A204.1 (cell line): ENCODE measurements at regions not wholly inside any gene's neighbourhood (a gene's known extent, or its start where the extent isn't known, plus 50 kb on each side); places are given as distances from the start of the nearest gene placed in this dataset.
"Not testable (repeated sequence)": the region's sequence is repeated elsewhere in the genome, so short reads cannot be mapped to it uniquely, and the experiment has no call there.

Experiments
- FAIRE-seq: peaks from 2 replicates; lab custom pipeline; 2012; peaks lifted over from hg19 to GRCh38; lab: Jason Lieb, UNC

DNA sequence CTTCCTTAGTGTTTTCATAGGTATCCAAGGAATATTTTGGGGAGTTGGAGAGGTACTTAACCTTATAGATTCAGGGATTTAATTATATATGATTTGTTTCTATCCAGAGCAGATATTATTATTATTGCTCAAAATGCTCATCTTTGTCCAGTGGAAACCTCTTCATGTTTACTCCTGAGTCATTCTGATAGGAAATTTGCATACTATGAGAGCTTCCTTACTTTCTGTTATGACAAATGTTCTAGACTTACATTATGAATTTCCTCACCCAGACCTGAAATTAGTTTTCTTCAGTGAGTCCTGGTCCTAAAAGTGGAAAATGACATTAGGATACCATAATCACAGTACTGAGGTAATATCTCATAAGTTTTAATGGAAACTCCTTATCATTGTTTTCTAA is 57.5 kb upstream of the PLPPR5 start:
- FAIRE-seq = no peak

DNA sequence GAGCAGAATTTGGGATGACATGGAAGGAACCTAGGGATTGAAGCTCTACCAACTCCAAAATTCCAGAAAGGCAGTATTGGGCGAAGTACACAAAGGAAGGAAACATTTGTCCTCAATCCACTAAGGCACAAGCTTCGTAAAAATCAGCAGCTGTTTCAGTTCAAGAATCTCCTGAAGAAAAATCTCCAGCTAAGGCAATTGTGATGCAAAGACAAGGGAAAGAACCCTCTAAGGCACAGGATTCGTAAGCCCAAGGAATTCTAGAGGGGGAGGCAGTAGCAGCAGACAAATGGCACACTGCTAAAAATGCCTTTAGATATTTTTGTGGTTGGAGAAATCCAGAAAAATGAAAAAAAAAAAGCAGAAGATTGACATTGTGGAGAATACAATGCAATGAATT is 64.5 kb upstream of the PLPPR5 start:
- FAIRE-seq = no peak

DNA sequence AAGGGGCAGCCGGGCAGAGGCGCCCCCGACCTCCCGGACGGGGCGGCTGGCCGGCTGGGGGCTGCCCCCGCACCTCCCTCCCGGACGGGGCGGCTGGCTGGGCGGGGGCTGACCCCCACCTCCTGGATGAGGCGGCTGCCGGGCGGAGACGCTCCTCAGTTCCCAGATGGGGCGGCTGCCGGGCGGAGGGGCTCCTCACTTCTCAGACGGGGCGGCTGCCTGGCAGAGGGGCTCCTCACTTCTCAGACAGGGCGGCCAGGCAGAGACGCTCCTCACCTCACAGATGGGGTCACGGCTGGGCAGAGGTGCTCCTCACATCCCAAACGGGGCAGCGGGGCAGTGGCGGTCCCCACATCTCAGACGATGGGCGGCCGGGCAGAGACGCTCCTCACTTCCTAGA is 73.9 kb upstream of the PLPPR5 start:
- FAIRE-seq = not testable (repeated sequence)

DNA sequence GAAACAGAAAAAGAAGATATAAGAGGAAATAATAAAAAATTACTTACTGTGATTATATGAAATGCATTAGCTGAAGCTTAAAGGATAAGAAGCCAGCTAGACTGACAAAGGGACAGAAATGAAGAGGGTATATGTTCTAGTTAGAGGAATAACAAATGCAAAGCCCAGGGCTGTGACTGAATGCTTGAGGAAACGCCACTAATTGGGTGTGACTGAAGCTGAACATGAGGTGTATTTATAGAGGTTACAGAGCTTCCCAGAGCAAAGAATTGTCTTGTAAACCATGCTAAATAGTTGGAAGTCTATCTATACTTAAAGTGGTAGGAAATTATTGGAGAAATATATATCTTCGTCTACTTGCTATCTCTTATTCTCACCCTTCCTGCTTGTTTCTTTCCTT is 77.7 kb upstream of the PLPPR5 start:
- FAIRE-seq = no peak

DNA sequence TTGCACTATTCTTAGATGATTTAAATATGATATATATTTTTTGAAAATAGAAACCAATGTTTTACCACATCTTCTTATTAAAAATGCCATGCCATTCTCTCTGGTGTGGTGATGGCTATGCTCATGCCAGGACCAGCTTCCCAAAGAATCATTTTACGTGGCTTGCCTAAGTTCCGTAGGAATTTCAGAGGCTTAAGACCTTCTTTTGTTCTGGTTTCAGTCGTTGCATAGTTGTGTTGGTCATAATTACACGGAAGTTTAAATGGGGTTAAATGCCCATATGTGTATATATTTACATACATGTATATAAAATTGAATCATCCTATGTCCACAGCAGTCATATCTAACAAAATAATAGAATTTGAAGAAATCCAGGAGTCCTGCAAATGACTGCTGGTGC is 78.7 kb upstream of the PLPPR5 start:
- FAIRE-seq = no peak

DNA sequence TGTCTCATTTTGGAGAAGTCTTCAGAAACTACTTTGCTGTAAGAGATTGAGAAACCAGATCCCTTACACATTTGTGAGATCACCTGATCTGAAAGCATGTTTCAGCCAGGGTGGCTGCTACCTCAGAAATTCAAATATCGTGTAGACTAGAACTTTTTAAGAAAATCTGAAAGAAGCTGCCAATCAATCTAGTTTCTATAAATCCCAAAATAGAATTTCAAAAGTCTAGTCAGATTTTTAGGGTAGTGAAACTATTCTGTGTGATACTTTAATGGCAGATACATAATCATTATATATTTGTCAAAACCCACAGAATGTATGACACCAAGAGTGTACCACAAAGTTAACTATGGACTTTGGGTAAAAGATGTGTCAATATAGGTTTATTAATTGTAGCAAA is 79.9 kb upstream of the PLPPR5 start:
- FAIRE-seq = no peak

DNA sequence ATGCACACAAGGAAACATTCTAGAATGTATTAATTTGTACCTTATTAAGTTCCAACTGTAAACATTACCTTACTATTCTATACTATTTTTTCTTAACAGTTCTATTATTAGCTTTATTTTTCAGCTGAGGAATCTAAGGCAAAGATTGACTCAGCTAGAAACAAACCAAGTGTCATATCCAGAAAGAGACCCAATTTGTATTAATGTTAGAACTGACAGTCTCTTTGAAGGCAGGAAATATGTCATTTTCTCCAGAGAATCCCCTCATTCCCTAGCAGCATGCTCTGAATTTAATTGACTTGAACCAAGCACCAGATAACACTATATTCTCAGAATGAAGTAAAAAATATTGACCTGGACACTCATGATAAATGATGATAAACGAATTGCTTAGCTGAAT is 81.4 kb upstream of the PLPPR5 start:
- FAIRE-seq = no peak

DNA sequence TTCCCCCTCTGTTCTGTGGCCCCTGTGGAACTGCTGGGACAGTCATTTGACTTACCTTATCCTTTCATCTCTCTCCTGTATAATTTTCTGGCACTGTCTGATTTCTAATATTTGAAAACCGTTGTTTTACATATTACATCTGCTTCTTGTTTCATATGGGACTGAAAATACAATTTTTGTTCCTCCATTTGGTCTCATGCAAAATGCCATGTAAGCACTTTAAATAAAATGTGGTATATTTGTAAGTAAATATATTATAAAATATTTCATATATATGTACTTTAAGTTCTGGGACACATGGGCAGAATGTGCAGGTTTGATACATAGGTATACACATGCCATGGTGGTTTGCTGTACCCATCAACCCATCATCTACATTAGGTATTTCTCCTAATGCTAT is 93.9 kb upstream of the PLPPR5 start:
- no peak for FAIRE-seq

DNA sequence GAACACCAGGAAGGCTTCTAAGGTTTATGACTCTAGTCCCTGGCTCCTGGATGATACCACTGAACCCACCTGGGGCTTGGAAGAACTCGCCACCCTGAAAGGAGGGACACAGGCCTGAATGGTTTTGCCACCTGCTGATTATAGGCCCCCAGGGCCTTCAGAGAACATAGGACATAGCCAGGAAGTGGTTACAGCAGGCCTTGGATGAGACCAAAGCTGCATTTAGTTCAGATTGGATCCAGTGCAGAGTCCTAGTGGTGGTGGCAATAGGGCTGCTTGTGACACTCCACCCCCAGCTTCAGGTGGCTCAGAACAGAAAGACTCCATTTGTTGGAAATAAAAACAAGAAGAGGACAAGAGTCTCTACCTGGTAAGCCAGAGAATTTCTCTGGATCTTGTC is 101.6 kb upstream of the PLPPR5 start:
- FAIRE-seq = no peak

DNA sequence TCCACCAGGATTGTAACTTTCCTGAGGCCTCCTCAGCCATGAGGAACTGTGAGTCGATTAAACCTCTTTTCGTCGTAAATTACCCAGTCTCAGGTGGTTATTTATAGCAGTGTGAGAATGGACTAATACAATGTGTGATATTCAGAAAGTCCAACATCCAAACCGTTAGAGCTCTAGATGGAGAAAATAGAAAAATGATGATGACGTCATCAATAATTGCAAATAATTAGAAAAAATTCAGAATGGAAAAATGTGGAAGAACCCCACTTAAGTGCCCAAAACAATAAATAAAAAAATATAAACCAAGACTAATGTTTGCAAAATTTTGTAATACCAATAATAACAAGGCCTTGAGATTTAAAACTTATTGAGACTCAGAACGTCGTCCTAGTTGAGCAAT is 103.0 kb upstream of the PLPPR5 start:
- no peak for FAIRE-seq

DNA sequence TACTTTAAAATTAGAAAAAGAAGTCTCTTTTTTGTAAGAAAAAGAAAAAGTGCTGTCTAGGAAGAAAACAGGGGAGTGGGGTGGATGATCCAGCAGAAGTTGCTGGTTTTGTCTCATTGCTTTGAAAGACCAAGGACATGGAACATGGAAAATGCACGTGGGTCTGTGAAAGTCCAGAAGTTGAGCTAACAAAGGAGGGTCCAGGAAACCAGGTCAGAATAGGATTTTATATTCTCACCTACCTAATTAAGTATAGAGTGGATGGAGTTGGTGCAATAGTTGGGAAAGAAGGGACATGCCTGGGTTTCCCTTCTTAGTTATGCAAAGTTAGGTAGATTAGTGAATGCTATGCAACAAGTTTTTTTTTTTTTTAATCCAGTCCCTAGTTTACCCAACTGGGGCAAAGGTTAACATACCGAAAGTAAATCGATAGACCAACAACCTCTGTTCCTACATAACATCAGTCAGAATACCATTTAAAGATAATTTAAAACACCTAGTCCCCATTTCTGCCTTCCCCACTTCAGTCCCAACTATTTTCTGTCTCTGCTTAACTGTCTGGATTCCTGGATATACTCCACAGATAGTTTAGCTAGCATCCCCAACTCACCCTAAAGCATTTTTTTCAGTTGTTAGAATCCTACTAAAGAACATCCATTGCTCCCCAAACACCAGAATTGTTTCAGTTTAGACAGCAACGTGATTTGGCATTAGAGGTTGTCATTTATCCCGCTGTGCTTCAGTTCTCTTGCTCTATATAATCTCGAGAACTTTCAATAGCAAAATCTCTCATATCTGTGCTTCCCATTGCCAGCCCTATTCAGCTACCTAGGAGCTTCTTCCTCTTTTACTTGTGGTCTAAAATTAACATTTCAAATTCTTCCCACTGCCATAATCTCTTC is 105.7 kb upstream of the PLPPR5 start:
- FAIRE-seq = no peak

DNA sequence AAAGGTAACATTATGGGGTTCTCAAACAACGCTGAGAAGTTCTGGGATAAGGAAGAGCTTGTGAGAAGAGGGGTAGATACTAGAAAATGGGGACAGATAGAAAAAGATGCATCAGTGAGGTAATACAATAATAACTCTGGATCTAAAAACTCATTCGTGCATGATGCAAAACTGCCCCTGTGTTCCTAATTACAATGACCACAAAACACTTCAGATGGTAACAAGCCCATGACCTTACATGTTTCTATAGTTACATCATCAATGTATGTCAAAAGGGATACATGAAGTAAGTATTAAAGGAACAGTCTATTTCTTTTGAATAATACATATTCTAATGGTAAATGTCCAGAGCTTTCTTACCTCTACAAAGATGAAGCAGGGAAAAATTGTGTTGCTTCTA is 110.6 kb upstream of the PLPPR5 start:
- no peak for FAIRE-seq

DNA sequence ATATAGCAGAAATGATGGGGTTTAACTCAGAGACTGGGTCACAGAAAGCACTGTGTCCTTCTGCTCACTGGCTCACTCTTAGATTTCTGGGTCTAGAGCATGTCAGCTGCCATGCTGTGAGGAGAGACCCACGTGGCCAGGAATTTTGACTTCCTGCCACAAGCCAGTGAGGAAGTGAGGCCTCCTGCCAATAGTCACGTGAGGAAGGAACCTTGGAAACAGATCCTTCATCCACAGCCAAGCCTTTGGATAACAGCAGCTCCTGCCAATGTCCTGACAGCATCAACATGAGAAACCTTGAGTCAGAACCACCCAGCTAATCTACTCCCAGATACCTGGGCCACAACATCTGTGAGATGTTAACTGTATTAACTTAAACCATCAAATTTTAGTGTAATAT is 114.5 kb upstream of the PLPPR5 start:
- no peak for FAIRE-seq

DNA sequence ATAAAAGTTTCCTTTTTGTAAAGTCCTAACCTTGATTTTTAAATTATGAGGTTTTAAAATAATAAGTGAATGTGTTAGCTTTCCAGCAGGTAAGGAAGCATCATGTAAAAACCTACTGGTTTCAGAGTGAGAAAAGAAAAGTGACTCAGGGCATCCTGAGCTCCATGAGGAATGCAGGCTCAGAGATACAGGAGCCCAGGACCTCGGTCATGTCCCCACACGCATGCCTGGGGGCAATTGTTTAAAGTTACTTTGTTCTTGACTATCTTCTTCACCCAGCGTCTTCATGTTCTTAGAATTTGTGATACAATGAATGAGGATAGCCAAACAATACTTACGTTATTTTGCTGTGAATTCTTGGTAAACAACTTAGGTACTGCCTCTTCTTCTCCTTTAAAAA is 117.4 kb upstream of the PLPPR5 start:
- FAIRE-seq = no peak

DNA sequence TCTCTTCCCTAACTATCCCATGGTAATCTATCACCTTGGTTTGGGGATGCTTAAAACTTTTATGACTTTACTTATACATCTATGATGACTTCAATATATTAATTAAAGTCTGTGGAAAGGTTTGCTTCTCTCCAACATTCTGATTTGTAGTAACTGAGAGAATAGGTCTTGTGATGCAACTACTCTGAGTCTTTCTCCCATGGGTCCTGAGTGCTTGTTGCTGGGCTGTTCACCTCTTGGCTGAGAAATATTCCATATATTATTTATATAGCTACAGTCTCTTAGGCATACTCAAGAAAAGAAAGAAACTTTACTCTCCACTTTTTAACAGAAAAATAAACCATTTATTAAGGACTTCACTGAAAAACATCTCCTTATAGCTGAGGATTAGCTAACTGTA is 119.3 kb upstream of the PLPPR5 start:
- no peak for FAIRE-seq

DNA sequence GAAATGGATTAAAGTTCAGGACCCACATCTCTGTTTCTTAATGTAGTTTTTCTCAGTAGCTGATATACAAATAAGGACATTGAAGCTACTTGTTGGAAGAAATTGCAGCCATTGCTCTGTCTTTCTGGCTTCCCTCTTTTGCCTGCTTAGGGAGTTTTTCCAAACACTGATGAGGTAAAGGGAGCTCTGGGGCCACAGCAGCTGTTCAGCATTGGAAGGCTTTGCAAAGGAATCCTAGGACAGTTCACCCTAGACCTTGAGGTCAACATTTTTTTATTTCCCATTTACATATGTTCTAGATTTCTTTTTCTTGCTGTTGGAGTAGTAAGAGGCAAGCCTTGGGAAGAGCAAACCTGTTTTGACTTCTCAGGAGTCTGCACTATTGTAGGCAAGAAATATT is 126.9 kb upstream of the PLPPR5 start:
- no peak for FAIRE-seq

DNA sequence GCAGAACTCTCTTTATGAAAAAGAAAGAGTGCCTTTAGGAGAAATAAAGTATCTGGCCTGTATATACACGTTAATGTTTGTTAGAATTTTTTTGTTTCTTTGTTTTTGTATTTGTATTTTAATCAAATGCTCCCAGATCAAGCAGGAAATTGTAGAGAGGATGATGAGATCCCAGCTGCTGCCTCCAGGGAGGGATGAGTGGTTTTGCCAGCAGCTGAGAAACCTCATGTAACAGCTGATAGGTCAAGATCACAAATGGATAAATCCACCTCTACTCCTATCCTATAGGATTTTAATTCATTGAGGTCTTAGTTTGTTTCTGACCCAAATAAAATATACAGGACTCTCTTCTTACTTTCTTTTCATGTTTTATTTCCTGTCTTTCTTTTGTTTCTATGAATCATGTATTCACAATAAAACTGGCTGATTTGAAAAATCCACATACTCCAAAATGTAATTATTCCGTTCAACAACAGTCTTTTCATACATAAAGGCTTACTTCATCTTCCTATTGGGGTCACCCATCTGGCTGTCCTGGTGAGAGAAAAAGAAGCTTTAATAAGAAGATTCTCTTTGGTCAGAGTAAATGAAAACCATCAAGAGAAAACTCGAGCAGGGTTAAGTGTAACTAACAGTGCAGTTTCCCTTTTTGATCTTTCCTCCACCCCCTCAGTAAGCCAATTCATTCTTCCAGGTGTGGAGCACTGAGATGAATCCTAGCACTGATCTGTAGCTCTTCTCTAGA is 129.3 kb upstream of the PLPPR5 start:
- no peak for FAIRE-seq

DNA sequence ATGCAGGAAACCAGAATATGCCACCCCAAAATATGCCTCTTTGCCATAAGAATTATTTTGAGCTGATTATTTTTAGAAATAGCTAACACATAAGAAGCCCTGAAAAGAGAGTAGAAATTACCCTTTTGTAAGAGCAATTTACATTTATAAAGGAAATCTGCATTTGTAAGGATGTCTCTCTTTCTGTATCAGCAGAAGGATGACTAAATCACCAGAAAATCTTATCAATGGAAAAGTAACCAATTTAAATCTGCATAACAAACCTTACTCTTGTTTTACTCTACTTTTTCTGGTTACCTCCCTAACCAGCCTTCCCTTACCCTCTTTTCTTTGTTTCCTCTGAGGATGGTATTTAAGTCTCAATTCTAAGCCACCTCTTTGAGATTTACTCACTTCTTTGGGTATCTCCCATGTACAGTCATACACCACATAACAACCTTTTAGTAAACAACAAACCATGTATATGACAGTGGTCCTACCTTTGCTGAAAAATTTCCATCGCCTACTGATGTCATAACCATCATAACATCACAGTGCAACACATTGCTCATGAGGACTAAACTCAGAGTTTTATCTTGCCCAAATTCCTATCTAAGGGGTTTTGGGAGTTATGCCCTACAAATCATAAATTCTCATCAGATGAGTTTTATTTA is 126.6 kb upstream of the PLPPR4 start:
- FAIRE-seq = no peak

DNA sequence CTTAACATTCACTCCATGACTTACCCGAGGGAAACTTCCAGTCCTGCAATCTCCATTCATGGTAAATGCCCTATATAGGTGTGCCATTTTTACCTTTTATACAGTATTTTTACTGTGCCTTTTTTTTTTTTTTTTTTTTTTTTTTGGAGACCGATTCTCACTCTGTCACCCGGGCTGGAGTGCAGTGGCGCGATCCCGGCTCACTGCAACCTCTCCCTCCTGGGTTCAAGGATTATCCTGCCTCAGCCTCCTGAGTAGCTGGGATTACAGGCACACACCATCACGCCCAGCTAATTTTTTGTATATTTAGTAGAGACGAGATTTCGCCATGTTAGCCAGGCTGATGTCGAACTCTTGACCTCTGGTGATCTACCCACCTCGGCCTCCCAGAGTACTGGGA is 124.4 kb upstream of the PLPPR4 start:
- no peak for FAIRE-seq

DNA sequence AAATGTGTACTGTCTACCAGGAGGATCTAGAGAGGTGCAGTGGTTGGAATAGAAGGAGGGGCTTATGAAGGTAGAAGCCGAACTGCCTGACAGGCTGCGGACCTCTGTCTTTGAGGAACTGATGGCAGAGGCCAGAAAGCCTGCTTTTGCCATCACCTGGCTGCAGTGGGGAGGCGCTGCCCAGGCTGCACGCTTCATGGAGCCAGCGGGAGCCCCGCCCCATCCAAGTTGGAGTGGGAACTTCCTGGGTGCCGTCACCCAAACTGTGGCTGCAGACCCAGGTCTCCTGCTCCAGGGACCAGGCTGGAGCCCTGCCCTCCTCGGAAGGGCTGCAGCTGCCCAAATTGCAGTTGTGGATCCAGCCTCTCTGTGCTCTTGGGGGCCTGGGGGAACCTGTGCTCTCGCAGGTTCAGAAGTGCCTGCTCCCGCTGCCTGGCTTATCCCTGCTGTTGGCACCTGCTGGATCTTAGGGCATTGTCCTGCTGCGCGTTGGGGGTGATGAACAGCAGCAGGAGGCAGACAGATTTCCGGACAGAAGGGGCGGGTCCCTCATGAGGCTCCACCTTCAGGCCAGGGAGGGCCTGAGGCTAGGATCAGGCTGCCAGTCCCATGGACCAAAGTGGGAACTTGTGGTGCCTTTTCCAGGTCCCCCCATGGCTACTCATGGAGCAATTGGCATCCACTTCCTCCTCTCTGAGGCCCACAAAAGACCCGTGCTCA is 118.0 kb upstream of the PLPPR4 start:
- no peak for FAIRE-seq

DNA sequence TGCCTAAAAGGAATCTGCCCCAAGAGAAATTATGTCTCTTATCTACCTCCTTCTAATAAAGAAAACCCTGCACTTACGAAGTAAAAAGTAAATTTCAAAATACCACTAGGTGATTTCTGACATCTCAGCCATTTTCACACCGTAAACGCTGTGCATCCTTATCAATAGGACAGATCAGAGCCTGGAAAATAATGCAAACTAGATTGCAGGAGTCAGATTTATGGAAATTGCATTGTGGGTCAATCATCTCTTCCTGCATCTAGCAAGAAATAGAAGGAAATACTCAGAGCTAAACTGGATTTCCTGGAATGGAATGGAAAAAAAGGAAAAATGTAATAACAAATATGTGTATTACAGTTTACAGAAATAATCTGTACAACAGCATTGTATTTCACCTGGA is 114.3 kb upstream of the PLPPR4 start:
- FAIRE-seq = no peak

DNA sequence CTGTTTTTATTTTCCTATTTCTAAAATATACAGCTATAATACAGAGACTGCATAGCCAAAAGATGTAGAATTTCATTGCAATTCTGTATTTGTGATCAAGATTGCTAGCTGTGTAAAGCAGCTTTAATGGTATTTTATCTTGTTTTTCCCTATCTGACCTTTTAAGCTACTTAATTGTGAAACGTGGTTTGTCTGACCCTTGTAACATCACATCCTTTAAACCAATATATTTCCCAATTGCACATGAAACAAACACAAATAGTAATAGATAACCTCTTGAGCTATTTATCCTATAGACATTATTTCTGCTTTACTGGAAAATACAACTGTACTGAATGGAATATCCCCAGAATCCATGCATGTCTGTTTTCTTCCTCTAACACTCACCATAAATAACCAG is 112.2 kb upstream of the PLPPR4 start:
- no peak for FAIRE-seq

DNA sequence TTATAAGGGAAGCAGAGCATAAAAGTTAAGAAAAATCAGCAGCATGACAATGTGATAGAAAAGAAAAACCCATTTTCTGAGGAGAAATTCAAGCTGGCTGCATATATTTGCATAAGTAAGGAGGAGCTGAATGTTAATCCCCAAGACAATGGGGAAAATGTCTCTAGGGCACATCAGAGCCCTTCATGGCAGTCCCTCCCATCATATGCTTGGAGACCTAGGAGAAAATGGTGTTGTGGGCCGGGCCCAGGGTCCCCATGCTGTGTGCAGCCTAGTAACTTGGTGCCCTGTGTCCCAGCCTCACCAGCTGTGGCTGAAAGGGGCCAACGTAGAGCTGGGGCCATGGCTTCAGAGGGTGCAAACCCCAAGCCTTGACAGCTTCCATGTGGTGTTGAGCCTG is 100.6 kb upstream of the PLPPR4 start:
- FAIRE-seq = no peak
